SU-DHL-6 (cell line): ENCODE measurements at regions not wholly inside any gene's neighbourhood (a gene's known extent, or its start where the extent isn't known, plus 50 kb on each side); places are given as distances from the start of the nearest gene placed in this dataset.

Source experiments
- H2AFZ ChIP-seq: fragments of 200-600 bp; sonication (generic); 2 replicates; pipeline ENCODE4 v1.6.1; 2014; ENCODE audit warnings: low read depth, mild to moderate bottlenecking, moderate library complexity, mixed read lengths, antibody characterized with exemption, low read length; ENCODE audit not compliant: severe bottlenecking
- H3F3A ChIP-seq: fragments of 200-600 bp; shearing (Covaris generic); 2 replicates; pipeline ENCODE4 v1.6.0; 2016; ENCODE audit warnings: antibody characterized with exemption, mild to moderate bottlenecking; ENCODE audit not compliant: insufficient read depth
- H3K27ac ChIP-seq: fragments of 200-600 bp; sonication (generic); 2 replicates; pipeline ENCODE4 v1.5.1; 2016; ENCODE audit warnings: low read depth, mild to moderate bottlenecking, low read length, moderate library complexity, mixed read lengths
- H3K27me3 ChIP-seq: fragments of 200-600 bp; sonication (generic), shearing (Covaris generic); 2 replicates; pipeline ENCODE4 v1.6.0; 2014; ENCODE audit warnings: mild to moderate bottlenecking, low read length
- H3K36me3 ChIP-seq: fragments of 200-600 bp; sonication (generic); 2 replicates; pipeline ENCODE4 v1.6.1; 2014; ENCODE audit warnings: mild to moderate bottlenecking, low read length, mixed read lengths
- H3K4me2 ChIP-seq: fragments of 300-600, 200-600 bp; shearing (Covaris generic), sonication (generic); 2 replicates; pipeline ENCODE4 v1.6.0; 2014; ENCODE audit warnings: low read length, low read depth, mild to moderate bottlenecking; ENCODE audit not compliant: poor library complexity, severe bottlenecking
- H3K4me3 ChIP-seq: fragments of 200-600 bp; sonication (generic); 2 replicates; pipeline ENCODE4 v1.5.1; 2014; ENCODE audit warnings: antibody characterized with exemption, low read length, mild to moderate bottlenecking, mixed read lengths; ENCODE audit not compliant: insufficient read depth, poor library complexity, severe bottlenecking
- H3K79me2 ChIP-seq: fragments of 200-600 bp; sonication (generic); 2 replicates; pipeline ENCODE4 v1.6.1; 2014; ENCODE audit warnings: mild to moderate bottlenecking, low read length, moderate library complexity; ENCODE audit not compliant: insufficient read depth
- H3K9ac ChIP-seq: fragments of 200-600 bp; sonication (generic); 2 replicates; pipeline ENCODE4 v1.7.0; 2014; ENCODE audit warnings: mild to moderate bottlenecking, low read length
- H3K9me2 ChIP-seq: fragments of 200-600 bp; sonication (generic); replicated peaks from 2 replicates; pipeline ENCODE4 v1.6.1; 2014; ENCODE audit warnings: low read length; ENCODE audit not compliant: insufficient read depth
- H3K9me3 ChIP-seq: fragments of 200-600 bp; sonication (generic); 2 replicates; pipeline ENCODE4 v1.6.1; 2014; ENCODE audit warnings: low read length, mixed read lengths; ENCODE audit not compliant: insufficient read depth
- H4K20me1 ChIP-seq: fragments of 200-600 bp; sonication (generic); 2 replicates; pipeline ENCODE4 v1.6.1; 2014; ENCODE audit warnings: low read depth, mild to moderate bottlenecking, antibody characterized with exemption, low read length, moderate library complexity, mixed read lengths
- CTCF ChIP-seq: fragments of 200-600 bp; sonication (generic); IDR thresholded peaks from one replicate; pipeline ENCODE4 v1.5.1; 2017; ENCODE audit warnings: antibody characterized with exemption, mild to moderate bottlenecking, low read length, moderate library complexity; ENCODE audit not compliant: insufficient read depth, poor library complexity, severe bottlenecking
- EZH2phosphoT487 ChIP-seq: fragments of 200-600 bp; sonication (generic), shearing (Covaris generic); conservative IDR thresholded peaks from 2 replicates; pipeline ENCODE4 v1.6.1; 2018; ENCODE audit warnings: mild to moderate bottlenecking, antibody characterized with exemption, low read length, moderate library complexity, mixed read lengths

GRCh38 chr12:13436696-13437391, 240.3 kb downstream of the EMP1 start:
- H3K4me3 ChIP-seq = no peak overlapping the region
- H3K27me3 ChIP-seq = no peaks in the 10 kb centered on the region
- no peak for TF ChIP-seq CTCF
- no peak for TF ChIP-seq EZH2phosphoT487
- no peak overlapping the region for H2AFZ ChIP-seq
- H3F3A ChIP-seq = no peaks in the 10 kb centered on the region
- H3K27ac ChIP-seq = no peak overlapping the region
- H3K9me2 ChIP-seq = no peaks in the 10 kb centered on the region
- H3K79me2 ChIP-seq = no peaks in the 10 kb centered on the region
- H3K9ac ChIP-seq = no peak overlapping the region
- H3K36me3 ChIP-seq = no peaks in the 10 kb centered on the region
- H3K9me3 ChIP-seq = no peaks in the 10 kb centered on the region
- no peak overlapping the region for H3K4me2 ChIP-seq
- no peaks in the 10 kb centered on the region for H4K20me1 ChIP-seq

GRCh38 chr12:13436182-13436581, 239.7 kb downstream of the EMP1 start:
- no peaks in the 10 kb centered on the region for H4K20me1 ChIP-seq
- no peak overlapping the region for H2AFZ ChIP-seq
- no peak overlapping the region for H3K4me3 ChIP-seq
- H3K9me2 ChIP-seq = no peaks in the 10 kb centered on the region
- H3K27me3 ChIP-seq = no peaks in the 10 kb centered on the region
- no peak overlapping the region for H3K4me2 ChIP-seq
- TF ChIP-seq EZH2phosphoT487 (no peak), CTCF (no peak)
- H3F3A ChIP-seq = no peaks in the 10 kb centered on the region
- H3K9ac ChIP-seq = no peak overlapping the region
- no peak overlapping the region for H3K27ac ChIP-seq
- H3K36me3 ChIP-seq = no peaks in the 10 kb centered on the region
- no peaks in the 10 kb centered on the region for H3K79me2 ChIP-seq
- no peaks in the 10 kb centered on the region for H3K9me3 ChIP-seq

- no peak overlapping the region for H3K4me3 ChIP-seq
- H3K27ac ChIP-seq = no peak overlapping the region
- H2AFZ ChIP-seq = no peak overlapping the region
- TF ChIP-seq EZH2phosphoT487 (no peak), CTCF (no peak)
- H3K79me2 ChIP-seq = no peaks in the 10 kb centered on the region
- no peak overlapping the region for H3K4me2 ChIP-seq
- H3K36me3 ChIP-seq = no peaks in the 10 kb centered on the region
- no peaks in the 10 kb centered on the region for H3K9me2 ChIP-seq
- no peaks in the 10 kb centered on the region for H3F3A ChIP-seq
- H3K9me3 ChIP-seq = no peaks in the 10 kb centered on the region
- H4K20me1 ChIP-seq = no peaks in the 10 kb centered on the region
- H3K9ac ChIP-seq = no peak overlapping the region
- H3K27me3 ChIP-seq = no peaks in the 10 kb centered on the region
Observed at GRCh38 chr12:13435235-13435933, 238.9 kb downstream of the EMP1 start.
